Cerebellar nuclear complex (tissue), 1 donor: ENCODE measurements at regions not wholly inside any gene's neighbourhood (a gene's known extent, or its start where the extent isn't known, plus 50 kb on each side); places are given as distances from the start of the nearest gene placed in this dataset.

Source experiments
- DNase-seq, 2 experiments: peaks; one replicate each; lab custom pipeline; 2025; lab: John Stamatoyannopoulos, UW

DNA sequence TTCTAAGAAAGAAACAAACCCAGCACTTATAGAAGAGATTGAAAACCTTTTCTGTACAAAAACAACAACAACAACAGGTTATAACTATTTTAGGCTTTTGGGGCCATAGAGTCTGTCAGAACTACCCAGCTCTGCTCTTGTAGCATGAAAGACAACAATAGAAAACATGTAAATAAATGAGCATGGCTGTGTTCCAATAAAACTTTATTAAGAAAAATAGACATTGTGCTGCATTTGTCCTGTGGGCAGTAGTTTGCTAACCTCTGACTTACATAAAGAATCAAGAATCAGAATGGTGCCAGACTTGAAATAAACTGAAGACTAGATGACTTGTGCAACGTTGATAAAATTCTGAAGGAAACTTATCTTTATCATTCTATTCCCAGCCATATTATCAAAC is 617.5 kb downstream of the DIAPH3 start:
- DNase-seq = no peak

DNA sequence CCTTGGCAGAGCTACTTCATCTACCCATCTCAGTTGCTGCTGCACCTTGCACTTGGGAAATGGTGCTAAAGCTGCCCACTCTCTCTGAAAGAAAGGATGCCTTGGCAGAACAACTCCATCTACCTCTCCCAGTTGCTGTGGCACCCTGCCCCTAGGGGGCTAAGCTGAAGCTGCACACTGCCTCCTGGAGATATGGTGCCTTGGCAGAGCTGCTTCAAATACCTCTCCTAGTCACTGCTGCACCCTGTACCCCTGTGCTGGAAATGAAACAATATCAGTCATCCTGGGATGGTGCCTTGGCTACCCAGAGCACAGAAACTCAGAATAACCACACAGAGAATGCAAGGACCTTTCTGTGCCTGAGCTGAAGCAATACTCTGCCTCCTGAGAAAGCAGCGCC is 615.8 kb downstream of the DIAPH3 start:
- DNase-seq = no peak

DNA sequence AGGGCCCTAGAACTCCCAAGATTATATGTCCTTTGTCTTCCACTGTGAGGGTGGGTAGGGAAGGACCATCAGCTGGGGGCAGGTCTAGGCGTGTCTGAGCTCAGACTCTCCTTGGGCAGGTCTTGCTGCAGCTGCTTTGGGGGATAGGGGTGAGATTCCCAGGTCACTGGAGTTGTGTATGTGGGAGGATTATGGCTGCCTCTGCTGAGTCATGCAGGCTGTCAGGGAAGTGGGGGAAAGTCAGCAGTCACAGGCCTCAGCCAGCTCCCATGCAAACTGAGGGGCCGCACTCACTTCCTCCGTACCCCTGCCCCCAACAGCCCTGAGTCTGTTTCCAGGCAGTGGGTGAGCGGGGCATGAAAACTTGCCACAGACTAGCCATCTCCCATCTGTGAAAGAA is 600.8 kb downstream of the DIAPH3 start:
- DNase-seq = no peak

DNA sequence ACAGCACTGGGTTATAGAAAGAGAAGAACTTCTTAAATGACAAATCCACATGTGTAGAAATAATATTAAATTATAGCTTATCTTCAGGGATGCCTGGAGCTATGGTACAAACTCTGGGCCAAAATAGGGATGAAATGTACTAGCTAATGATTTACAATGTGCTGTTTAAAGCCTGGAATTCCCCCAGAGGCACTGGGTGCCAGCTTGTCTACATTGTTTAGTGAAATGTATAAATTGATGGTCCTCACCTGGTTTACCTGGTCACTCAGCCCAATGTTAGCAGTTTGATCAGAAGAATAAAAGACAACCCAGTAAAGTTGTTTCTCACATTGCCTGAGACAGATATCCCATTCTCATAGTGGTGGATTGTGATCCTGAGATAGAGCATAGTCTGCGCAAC is 597.2 kb downstream of the DIAPH3 start:
- no peak for DNase-seq

DNA sequence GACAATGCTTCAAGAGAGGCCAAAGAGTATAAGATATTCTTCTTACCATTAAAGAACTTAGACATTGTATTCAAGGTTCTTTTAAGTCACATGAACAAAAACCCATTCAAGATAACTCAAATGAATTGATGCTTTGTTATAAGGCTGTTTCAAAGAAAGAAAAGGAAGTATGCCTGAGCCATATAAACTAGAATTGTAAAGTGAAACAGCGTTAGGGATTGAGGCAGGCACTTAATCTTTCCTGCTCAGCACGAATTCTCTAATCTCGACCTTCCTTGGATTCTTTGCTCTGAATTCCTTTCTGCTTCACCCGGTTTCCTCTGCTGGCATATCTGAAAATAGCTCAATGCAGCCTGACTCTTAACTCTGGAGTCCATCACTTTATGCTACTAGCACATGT is 595.4 kb downstream of the DIAPH3 start:
- no peak for DNase-seq

DNA sequence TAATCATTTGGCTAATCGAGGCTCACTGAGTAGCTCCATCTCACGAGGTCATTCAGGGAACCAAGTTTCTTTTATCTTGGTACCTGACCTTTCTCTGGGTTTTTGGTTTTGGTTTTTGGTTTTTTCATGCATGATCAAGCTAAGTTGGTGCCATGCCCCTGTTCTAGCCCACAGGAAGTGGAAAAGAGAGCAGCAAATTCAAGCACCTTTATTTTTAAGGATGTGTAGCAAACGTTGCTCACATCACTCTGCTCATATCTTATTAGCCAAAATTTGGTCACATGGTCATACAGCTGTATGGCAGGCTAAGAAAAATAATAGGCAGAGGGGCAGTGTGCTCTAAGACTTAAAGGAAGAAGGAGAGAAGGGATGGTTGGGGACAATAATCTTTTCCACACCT is 593.5 kb downstream of the DIAPH3 start:
- no peak for DNase-seq

DNA sequence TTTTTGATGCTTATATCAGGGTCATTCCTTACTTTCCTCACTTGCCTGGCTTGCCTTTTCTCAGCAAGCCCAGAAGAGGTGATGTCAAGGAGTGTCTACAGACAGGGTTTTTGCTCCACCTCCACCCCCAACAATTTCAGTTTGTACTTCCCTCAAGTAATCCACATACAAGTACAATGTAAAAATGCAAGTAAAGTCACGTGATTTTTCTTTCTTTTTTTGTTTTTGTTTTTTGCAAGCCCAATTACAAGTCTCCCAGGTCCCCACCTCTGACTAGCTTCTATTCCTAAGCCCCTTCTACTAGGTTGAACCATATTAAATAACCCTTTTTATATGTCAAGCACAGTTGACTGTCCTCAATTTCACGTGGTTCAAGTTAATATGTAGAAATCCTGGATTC is 579.6 kb downstream of the DIAPH3 start:
- DNase-seq = no peak

DNA sequence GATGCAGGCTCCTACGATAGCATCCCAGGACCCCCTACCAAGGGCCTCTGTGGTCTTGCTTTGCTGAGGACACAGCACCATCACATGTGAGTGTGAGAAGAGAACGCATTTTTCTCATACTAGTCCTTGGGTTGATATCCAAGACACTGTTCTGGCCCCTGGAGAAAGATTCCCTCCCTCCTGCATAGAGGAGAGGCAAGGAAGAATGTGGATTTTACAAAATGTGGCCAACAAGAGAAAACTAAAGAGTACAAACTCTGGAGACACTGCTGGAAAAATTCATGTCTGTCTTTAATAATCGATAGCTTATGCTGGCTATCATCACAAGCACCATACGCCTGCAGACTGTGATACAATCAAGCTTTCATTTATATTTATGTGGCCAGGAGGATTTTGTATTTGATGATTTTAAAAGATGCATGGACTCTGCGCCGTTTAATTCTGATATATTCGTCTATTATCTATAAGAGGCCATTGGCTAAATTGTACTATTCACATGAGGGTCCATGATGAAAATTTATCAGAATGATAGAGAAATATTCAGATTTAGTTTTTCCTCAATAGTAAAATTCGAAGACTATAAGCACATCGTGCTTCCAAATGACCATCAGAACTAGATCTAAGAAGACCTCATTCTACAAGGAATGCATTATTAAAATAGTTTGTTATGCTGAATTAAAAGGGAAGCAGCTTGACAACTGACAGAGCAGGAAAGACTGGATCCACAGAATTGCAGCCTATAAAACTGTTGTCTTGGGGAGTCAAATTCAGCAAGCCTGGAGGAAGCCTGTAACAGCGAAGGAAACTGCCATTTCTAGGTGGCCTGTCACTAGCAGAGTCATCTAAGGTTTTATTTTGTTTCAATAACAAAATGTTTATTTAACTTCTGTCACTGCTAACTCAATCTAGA is 578.7 kb downstream of the DIAPH3 start:
- DNase-seq = no peak

DNA sequence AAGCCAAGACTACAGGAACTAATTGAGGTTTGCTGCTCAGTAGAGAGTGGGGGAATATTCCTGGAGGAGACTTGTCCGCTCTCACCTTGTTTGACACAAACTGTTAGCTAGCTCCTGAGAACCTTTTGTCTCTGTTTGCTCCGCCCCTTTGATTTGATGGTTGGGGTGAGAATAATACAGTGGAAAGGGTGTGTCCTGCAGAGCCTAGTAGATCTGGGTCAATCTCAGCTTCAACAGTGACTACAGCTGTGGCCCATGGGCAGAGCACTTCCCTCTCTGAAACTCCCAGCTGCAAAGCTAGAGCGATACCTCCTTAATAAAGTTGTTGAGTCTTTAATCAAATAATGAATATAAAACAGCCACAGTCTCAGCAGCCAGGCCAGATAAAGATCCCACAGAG is 576.7 kb downstream of the DIAPH3 start:
- DNase-seq = no peak

DNA sequence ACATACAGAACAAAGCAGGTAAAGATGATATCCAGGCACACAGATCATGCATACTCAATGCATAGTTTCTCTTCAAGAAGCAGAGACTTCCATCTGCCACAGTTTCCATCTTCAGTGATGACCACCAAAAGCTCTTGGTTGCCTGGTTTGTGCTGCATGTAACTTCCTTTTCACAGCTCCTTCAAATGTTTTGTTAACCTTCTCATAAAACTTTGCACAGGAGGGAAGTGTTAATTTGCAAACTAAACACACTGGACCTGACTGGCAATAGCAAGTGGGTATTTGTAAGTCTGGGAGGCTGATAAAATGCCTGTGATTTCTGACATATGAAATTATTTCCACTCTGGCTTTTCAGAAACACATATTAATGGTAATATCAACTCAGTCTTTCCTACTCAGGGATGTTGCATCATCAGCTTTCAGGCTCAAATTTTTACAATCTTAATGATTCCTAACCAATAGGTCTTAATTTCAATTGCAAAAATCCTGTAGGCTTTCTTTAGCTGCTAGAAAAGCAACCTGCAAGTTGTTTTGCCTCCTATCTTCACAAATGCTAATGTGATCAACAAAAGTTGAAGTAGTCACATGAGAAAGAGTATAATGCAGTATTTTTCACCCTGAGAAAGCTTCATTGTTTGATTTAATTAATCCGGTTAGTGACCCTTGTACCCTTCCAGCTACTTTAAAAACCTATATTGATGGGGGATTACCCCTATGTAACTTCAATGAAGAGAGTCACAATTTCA is 575.6 kb downstream of the DIAPH3 start:
- DNase-seq = no peak

DNA sequence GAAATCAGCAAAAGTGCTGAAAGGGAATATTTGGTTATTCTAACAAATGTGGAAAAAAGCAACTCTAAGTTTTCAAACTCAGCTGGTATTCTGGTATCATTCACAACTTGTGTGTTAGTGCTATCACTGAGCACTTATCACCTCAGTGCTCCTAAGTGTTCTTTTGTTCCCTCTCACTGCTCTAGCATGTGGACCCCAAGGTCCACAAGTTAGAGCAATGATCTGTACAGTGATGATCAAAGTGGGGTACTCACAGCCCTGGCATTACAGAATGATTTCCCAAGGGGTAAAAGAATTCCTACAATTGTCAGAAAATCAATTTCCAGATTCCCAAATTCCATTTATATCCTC is 575.0 kb downstream of the DIAPH3 start:
- DNase-seq = no peak

DNA sequence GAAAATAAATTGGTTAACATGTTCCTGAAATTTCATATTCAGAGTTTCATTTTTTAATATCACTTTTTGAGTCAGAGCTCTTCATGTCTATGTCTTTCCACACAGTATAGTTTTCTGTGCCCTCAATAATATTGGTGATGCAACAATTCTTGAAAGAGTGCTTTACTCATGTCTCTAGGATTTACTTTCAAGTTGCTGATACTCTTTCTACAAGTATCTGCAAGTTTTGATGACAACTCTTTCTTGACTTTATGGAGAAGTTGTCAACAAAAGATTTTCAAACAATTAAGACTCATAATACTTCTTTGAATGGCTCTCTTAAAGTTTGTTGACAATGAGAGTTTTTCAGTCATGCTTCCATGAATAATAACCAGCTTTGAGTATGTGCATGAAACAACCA is 561.7 kb downstream of the DIAPH3 start:
- DNase-seq = no peak

DNA sequence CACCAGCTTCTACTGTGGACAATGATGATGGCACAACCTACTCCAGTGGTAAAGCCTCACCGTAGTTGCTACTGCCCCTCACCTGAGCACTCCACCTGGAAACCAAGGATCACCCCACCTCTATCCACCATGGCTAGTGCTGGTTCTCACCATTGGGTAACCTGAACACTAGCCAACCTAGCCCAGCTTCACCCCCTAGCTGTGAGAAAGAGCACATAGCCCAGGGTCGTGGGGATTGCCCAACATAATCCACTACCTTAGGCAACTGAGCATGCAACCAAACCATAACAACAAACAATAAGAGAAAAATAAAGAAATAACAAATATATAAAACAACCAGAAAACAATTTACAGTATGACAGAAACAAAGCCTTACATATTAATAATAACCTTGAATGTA is 560.1 kb downstream of the DIAPH3 start:
- no peak for DNase-seq

DNA sequence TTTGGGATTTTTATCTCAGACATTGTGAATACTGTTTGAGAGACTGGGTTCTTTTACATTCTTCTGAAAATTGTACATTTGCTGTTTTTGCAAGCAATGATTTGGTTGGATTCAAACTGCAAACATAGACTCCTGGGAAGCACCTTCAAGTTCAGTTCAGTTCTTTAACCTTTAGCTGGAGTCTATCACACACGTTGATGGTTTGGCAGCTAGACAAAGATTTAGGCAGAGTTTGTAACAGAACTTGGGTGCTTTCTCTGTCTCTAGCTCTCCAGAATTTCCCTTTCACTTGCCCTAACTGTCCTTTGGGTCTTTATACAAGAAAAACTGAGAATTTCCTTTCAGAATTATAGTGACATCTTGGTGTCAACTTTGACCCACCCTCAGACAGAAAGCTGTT is 556.6 kb downstream of the DIAPH3 start:
- no peak for DNase-seq

DNA sequence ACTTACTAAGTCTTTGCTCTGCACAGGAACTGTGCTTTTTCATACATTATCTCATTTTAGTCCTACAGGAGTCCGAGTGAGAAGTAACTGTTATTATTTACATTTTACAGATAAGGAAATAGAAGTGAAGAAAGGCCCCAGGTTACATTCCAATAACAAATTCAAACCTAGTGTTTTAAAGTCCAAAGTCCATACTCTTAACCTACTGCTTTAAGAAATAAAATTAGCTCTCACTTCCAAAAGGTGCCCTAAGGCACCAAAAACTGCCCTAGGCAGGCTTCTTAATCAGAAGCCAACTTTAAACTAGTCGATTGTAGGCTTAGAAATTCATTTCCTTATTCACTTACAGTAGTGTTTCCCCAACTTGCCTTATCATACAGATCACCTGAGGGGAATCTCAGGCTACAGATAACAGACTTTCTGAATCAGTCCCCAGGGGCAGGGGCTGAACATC is 555.9 kb downstream of the DIAPH3 start:
- DNase-seq = no peak

DNA sequence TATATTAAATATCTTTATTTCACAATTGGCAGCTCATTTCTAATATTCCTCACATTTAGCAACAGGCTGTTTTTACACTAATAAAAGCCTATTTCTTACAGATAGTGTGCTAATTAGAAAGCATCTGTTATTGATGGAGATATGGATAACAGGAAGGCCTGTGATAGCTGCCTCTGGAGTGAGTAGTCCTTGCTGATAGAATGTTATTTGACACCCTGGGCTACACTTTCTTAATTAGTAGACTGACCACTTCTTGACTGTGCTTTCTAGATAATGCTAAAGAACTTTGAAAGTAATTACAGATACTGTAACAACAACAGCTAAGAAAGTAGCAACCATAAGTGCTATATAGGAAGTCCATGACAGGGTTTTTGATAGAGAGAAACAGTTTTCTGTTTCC is 554.3 kb downstream of the DIAPH3 start:
- no peak for DNase-seq
